Stimulated activated CD4-positive, alpha-beta T cell treated with anti-CD3 and anti-CD28 coated beads, Interleukin-4, amount 100 ng/mL, for 24 hours (primary cell): ENCODE measurements at regions not wholly inside any gene's neighbourhood (a gene's known extent, or its start where the extent isn't known, plus 50 kb on each side); places are given as distances from the start of the nearest gene placed in this dataset.
A peak's percentile ranks its signal among the peaks of the same experiment; 100 is the strongest.

Source experiments
- DNase-seq: peaks from one replicate; pipeline ENCODE4 v3.0.0-alpha.2; 2020

DNA sequence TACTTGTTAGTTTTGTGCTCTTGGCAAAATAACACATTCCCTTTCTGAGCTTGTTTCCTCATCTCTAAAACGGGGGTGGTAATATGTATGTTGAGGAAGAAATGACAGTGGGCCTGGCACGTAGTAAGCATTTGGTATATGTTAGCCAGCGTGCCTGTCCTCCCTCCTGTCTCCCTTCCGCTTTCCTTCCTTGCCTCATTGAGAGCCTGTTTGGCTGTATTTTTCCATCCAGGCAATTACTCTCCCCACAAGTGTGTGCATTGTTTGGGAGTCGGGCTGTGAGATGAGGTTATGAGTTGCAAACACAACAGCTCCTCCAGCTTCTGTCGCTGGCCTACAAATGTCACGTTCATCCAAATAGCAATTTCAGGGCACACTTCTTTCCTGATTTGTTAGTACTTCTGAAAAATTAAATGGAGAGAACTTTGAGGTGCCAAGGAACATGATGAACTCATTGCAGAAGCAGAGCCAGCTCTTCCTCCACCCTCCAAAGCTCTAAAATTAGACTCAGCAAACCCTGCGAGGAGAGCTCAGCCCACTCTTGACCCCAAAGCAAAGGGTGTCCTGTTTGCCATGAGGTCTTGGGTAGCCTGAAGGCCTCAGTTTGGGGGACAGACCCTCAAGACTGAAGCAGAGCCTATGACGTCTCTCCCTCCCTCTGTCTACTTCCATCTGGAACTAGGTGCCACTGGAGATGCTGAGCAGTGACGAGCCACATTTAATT, 50.7 kb upstream of the TOX2 start:
- DNase-seq = no peak

DNA sequence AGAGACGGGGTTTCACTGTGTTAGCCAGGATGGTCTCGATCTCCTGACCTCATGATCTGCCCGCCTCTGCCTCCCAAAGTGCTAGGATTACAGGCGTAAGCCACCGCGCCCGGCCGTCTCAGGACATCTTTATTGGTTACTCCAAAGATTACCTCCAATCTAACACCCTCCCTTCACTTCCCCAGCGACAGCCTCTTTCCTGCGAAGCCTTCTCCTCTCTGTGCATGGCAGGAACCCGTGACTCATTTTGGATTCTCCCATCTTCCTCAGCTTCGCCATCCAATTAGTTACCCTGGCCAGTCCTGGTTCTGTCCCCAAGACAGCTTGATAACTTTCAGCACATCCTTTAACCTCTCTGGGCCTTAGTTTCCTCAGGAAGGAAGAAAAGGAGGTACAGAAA, 51.3 kb upstream of the TOX2 start:
- no peak for DNase-seq

DNA sequence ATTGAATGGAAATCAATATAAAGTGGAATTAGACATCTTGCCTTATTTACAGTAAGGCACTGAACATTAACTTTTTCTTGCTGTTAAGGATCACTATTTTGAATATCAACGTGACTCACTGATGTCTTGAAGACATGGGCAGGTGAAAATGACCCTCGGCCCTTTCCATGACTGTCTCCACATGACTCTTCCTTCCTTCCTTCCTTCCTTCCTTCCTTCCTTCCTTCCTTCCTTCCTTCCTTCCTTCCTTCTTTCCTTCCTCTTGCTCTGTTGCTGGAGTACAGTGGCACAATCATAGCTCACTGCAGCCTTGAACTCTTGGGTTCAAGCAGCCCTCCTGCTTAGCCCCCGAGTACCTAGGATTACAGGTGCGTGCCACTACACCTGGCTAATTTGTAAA, 52.2 kb upstream of the TOX2 start:
- no peak for DNase-seq

- DNase-seq = no peak
These were observed 54.7 kb upstream of the TOX2 start for GRCh38 chr20:43859994-43860393.

DNA sequence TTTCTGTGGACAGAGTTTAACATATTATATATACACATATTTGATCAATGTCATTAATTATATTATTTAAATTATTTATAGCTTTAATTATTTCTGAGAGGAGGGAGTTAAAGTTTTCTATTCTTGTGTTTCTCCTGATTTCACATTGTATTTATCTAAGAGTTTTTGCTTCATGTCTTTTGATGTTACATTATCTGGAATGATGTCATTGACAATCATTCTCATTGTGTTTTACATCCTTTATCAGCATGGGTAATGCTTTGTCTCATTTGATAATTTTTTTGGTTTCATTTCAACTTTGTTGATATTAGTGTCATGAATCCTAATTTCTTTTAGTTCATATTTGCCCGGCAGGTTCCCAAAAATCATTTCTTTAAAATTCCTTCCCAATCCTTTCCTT, 56.7 kb upstream of the TOX2 start:
- no peak for DNase-seq

- DNase-seq = no peak
These were observed 57.5 kb upstream of the TOX2 start for GRCh38 chr20:43857127-43857526.

DNA sequence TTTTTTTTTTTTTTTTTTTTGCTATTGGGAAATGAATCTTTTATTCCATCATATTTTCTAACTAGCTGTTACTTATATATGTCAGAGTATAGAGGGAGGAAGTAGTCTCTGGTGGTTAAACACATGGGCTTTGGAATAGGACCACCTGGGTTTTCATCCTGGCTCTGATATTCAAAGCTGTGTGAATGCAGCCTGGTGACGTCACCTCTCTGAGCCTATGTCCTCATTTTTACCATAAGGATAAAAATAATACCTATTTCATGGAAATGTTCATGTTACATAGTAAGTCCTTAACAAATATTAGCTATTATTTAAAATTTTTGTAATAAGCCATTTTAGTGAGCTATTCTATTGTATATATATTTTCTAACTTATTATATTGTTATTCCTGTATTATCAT, 58.8 kb upstream of the TOX2 start:
- no peak for DNase-seq

DNA sequence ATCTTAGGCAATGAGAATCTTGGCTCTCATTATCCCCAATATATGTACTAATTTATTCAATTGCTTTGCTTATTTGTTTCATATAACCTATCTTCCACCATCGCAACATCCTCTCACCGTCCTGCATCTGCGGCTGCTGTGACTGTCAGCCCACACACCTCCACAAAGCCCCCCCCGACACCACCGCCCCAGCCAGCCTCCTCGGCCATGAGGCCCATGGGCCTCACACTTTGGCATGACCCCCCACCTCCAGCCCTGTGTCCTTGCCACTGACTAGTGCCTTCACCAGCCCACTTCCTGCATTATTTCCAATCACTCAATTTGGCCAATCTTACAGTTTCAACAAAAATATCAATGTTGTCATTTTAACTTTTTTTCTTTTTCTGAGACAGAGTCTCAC, 60.7 kb upstream of the TOX2 start:
- no peak for DNase-seq

- DNase-seq = no peak
These were observed 61.4 kb upstream of the TOX2 start for GRCh38 chr20:43853174-43853803.

DNA sequence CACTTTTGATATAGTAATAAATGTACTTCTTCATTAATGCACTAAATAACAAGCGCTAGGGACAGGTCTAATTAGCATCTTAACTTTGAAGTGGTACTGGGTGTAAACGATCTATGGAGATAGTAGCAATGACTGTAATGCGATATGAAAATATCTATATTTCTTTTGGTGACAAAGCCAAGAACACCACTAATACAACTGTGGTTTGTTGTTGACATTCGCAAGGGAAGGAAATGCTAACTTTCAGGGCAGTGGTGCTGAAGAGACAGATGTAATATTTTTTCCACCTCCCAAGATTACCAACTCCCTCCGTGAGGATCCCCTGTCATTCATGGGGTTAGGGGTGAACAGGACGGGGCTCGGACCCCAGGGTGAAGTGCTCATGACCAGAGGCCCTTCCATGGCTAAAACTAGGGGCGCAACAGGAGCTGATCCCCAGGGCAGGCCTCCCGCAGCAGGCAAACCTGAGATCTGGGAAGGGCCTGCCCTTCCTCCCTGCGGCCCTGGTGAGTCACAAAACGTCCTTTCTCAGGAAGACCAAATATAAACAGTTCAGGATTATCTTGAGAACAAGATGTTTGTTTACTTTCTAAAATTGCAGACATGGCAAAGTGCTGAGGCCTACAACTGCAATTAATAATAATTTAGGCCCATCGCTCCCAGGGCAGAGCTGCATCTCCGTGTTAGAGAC, 65.0 kb upstream of the TOX2 start:
- no peak for DNase-seq

GRCh38 chr20:43846516-43846905, 68.1 kb upstream of the TOX2 start:
- no peak for DNase-seq

- no peak for DNase-seq
These were observed 69.7 kb upstream of the TOX2 start for GRCh38 chr20:43844778-43845614.

DNA sequence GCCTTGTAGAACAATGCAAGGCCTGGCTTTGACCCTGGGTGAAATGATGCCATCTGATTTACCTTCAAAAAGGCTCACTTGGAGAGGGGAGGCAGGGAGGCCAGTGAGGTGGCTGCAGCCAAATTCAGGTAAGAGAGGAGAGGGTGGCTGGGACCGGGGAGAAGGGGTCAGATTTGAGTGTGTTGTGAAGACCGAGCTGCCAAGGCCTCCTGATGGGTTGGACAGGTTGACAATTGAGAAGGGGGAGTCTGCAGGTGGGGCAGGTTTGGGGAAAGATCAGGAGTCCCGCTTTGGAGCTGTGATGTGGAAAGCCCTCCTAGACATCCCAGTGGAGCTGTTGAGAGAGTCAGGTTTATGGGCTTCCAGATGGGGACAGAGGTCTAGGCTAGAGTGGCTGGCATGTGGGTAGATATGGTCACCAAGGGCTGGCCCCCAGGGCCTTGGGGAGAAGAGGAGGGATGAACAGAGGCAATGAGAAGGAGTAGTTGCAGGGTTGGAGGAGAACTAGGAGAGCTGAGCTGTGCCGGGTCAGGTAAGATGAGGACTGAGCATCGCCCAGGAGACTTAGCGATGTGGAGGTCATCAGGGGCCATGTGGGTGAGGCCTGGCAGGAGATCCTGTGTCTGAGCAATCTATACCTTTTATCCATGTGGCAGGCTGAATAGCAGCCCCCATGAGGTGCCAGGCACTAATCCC, 70.5 kb upstream of the TOX2 start:
- DNase-seq = no peak

- DNase-seq = no peak
These were observed 71.3 kb upstream of the TOX2 start for GRCh38 chr20:43843096-43843964.

GRCh38 chr20:43842126-43843020, 72.3 kb upstream of the TOX2 start:
- DNase-seq = no peak

DNA sequence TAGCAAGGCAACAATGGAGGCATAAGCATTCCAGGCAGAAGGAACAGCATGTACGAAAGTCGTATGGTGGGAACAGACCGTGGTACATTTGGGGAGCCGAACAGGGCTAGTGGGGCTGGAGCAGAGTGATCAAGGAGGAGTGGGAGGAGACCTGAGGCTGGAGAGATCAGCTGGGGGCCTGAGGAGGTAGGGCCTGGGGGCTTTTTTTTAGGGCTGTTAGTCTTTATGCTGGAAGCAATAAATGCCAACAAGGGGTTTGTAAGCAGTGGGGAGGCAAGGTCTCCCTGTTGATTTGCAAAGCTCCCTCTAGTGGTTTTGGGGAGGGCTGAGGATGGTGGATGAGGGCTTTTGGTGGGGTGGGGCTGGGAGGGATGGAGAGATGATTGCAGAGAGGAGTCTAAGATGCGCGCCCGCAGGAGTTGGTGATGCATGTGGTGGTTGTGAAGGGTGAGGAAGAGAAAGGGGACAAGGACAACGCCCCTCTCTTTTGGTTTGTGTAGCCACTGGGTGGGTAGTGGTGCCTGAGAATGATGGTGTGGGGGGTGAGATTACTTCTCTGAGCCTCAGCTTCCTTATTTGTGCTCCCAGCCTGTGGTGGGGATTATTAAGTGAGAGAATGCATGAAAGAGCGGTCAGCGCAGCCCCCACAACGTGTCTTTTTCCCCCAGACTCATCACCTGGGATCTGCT, 74.1 kb upstream of the TOX2 start:
- peak; percentile 28 for DNase-seq

GRCh38 chr20:43839793-43840199, 74.9 kb upstream of the TOX2 start:
- DNase-seq = no peak

- DNase-seq = no peak
These were observed 76.0 kb upstream of the TOX2 start for GRCh38 chr20:43838703-43839060.

GRCh38 chr20:43837856-43838702, 76.6 kb upstream of the TOX2 start:
- no peak for DNase-seq
